ENCODE measurements at regions not wholly inside any gene's neighbourhood (a gene's known extent, or its start where the extent isn't known, plus 50 kb on each side); places are given as distances from the start of the nearest gene placed in this dataset.

- no peak for DNase-seq (ENCODE audit: low read depth)
Measured at GRCh38 chr15:53437985-53438841, 321.2 kb downstream of the WDR72 start.

DNA sequence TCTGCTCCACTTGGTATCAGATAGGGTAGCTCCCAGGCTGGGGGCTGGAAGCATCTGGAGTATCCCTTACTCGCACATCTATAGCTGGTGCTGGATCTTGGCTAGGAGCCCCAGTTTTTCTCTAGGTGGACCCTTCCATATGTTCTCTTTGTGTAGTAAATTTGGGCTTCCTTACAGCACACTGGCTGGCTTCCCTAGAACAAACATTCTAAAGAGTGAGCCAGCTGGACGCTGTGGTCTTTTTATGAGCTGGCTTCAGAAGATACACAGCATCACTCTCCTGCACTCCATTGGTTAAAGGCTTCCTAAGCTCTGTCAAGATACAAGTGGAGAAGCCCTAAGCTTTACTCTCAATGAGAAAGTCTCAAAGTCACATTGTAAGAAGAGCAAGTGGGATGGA lies 322.1 kb downstream of the WDR72 start:
- no peak overlapping the region for H3K4me3 ChIP-seq (replicated peaks; ENCODE audit: low read depth, low read length)
- TF ChIP-seq, protein P1, sequence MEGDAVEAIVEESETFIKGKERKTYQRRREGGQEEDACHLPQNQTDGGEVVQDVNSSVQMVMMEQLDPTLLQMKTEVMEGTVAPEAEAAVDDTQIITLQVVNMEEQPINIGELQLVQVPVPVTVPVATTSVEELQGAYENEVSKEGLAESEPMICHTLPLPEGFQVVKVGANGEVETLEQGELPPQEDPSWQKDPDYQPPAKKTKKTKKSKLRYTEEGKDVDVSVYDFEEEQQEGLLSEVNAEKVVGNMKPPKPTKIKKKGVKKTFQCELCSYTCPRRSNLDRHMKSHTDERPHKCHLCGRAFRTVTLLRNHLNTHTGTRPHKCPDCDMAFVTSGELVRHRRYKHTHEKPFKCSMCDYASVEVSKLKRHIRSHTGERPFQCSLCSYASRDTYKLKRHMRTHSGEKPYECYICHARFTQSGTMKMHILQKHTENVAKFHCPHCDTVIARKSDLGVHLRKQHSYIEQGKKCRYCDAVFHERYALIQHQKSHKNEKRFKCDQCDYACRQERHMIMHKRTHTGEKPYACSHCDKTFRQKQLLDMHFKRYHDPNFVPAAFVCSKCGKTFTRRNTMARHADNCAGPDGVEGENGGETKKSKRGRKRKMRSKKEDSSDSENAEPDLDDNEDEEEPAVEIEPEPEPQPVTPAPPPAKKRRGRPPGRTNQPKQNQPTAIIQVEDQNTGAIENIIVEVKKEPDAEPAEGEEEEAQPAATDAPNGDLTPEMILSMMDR (IDR thresholded peaks at IDR 0.05; ENCODE audit: low read length, missing control alignments) = no peak
- no peak for DNase-seq (ENCODE audit: low read depth)

More at GRCh38 chr15:53437985-53438841, 321.2 kb downstream of the WDR72 start:
- no peak overlapping the region for H3K4me3 ChIP-seq (replicated peaks; ENCODE audit: low read depth, low read length)
- TF ChIP-seq, protein P1 (IDR thresholded peaks at IDR 0.05; ENCODE audit: low read length, missing control alignments) = no peak

GRCh38 chr15:53434174-53434678 lies 325.2 kb downstream of the WDR72 start:
- no peak for DNase-seq (ENCODE audit: low read depth)
- TF ChIP-seq, protein P1 (IDR thresholded peaks at IDR 0.05; ENCODE audit: low read length, missing control alignments) = no peak
- no peak overlapping the region for H3K4me3 ChIP-seq (replicated peaks; ENCODE audit: low read depth, low read length)

DNA sequence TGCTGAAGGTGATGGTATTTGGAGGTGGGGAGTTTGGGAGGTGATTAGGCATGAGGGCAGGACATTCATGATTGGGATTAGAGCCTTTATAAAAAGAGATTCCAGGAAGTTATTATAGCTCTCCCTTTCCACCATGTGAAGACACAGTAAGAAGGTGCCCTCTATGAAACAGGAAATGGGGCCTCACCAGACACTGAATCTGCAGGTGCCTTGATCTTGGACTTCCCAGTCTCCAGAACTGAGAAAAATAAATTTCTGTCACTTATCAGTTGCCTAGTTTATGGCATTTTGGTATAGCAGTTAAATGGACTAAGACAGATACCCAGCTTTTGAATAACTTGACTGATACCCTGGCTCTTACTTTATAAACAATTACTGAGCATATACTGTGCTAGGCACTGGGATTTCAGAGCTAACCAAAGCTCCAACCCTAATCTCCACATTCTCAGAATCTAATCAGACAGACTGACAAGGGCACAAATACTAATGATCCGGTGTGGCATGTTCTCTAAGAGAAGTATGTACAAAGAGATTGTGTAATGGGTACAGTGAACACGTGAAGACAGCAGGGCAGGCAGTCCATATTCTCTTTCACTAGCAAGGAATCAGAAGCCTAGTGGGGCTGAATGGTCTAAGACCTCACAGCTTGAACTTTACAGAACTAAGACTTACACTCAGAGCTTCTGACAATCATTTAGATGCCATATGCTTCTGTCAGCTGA lies 343.1 kb downstream of the WDR72 start:
- TF ChIP-seq, protein P1 (IDR thresholded peaks at IDR 0.05; ENCODE audit: low read length, missing control alignments) = no peak
- no peak for DNase-seq (ENCODE audit: low read depth)
- H3K4me3 ChIP-seq (replicated peaks; ENCODE audit: low read depth, low read length) = no peak overlapping the region

DNA sequence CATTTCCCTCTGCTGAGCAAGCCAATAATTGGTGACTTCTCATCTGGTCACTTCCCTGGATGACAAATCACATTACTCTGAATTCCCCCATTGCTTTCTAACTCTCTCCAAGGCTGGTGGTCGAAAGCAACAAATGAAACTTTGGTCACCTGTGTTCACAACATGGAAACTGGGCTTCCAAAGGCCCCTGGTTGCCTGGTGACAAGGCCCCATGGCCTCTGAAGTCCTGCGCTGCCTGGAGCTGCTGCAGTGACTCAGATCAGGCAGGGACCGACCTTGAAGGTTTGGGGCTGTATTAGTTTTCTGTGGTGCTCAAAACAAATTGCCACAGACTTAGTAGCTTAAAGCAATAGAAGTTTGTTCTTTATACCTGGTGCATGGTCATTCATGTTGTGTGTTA lies 345.3 kb downstream of the WDR72 start:
- no peak for DNase-seq (ENCODE audit: low read depth)
- TF ChIP-seq, protein P1 (IDR thresholded peaks at IDR 0.05; ENCODE audit: low read length, missing control alignments) = no peak
- H3K4me3 ChIP-seq (replicated peaks; ENCODE audit: low read depth, low read length) = no peak overlapping the region

DNA sequence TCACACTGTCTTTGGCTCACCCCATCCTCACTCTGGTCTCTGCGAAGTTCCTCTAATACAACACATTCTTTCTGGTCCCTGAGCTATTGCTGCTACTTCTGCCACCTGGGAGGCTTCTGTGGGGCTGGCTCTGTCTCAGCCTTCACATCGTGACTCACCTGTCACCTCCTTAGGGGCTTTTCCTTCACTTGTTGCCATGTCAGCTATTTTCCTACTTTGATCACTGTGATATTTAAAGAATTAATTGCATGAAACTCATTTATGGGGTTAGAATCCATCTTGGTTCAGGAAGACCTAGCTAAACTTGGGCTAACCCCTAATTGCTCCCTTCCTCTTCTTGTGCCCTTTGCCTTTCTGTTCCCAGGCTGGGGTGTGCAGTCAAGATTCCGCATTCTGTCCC lies 346.9 kb downstream of the WDR72 start:
- no peak overlapping the region for H3K4me3 ChIP-seq (replicated peaks; ENCODE audit: low read depth, low read length)
- no peak for DNase-seq (ENCODE audit: low read depth)
- TF ChIP-seq, protein P1 (IDR thresholded peaks at IDR 0.05; ENCODE audit: low read length, missing control alignments) = no peak

All from fibroblast of pulmonary artery (primary cell).